CD8-positive, alpha-beta memory T cell (primary cell): ENCODE measurements at regions not wholly inside any gene's neighbourhood (a gene's known extent, or its start where the extent isn't known, plus 50 kb on each side); places are given as distances from the start of the nearest gene placed in this dataset.

Experiments used
- CTCF ChIA-PET: fragments of 350-600 bp; sonication (Branson Sonifier 250); formaldehyde crosslinking; loops from one replicate; lab custom pipeline; 2021; ENCODE audit warnings: antibody characterized with exemption; lab: Charles Lee
- POLR2A ChIA-PET: fragments of 350-600 bp; sonication (Branson Sonifier 250); formaldehyde crosslinking; loops from one replicate; lab custom pipeline; 2021; ENCODE audit warnings: antibody characterized with exemption; lab: Charles Lee
- DNase-seq, 5 donors: peaks; one replicate each; pipeline versions ENCODE4 v3.0.0 to v3.0.0-alpha.2; 2020 to 2022; ENCODE audit warnings: mixed read lengths in 1 of 5
- H3K27ac ChIP-seq: one replicate; pipeline ENCODE4 v1.7.0; 2013; ENCODE audit warnings: low read depth, mild to moderate bottlenecking, low read length, moderate library complexity
- H3K27me3 ChIP-seq: 2 replicates; pipeline ENCODE4 v1.7.0; 2013; ENCODE audit warnings: low read length, mild to moderate bottlenecking; ENCODE audit not compliant: insufficient read depth, poor library complexity, severe bottlenecking
- H3K36me3 ChIP-seq: 2 replicates; pipeline ENCODE4 v1.7.0; 2013; ENCODE audit warnings: mild to moderate bottlenecking, low read length, moderate library complexity; ENCODE audit not compliant: insufficient read depth
- H3K4me1 ChIP-seq: 2 replicates; pipeline ENCODE4 v1.7.0; 2013; ENCODE audit warnings: mild to moderate bottlenecking, low read length, moderate library complexity; ENCODE audit not compliant: insufficient read depth
- H3K4me3 ChIP-seq: 2 replicates; pipeline ENCODE4 v1.7.0; 2013; ENCODE audit warnings: mild to moderate bottlenecking, low read length
- H3K9me3 ChIP-seq: 2 replicates; pipeline ENCODE4 v1.7.0; 2013; ENCODE audit warnings: mild to moderate bottlenecking, low read length
- H3K27ac Mint-ChIP-seq, 8 donors: one replicate each; pipeline ENCODE4 v1.8.0; 2020 to 2021; ENCODE audit warnings: mixed read lengths in 8 of 8, mild to moderate bottlenecking in 6 of 8, inconsistent platforms in 3 of 8, moderate library complexity in 3 of 8
- H3K27me3 Mint-ChIP-seq, 2 donors: one replicate each; pipeline ENCODE4 v1.8.0; 2020 to 2021; ENCODE audit warnings: mixed read lengths in 2 of 2, mild to moderate bottlenecking in 1 of 2, moderate library complexity in 1 of 2
- H3K36me3 Mint-ChIP-seq, 3 donors: one replicate each; pipeline ENCODE4 v1.8.0; 2020 to 2021; ENCODE audit warnings: mixed read lengths in 3 of 3, inconsistent platforms in 1 of 3, mild to moderate bottlenecking in 1 of 3
- H3K4me1 Mint-ChIP-seq, 3 donors: one replicate each; pipeline ENCODE4 v1.8.0; 2020 to 2021; ENCODE audit warnings: mixed read lengths in 3 of 3, inconsistent platforms in 1 of 3, mild to moderate bottlenecking in 1 of 3
- H3K4me3 Mint-ChIP-seq, 7 donors: one replicate each; pipeline ENCODE4 v1.8.0; 2020 to 2021; ENCODE audit warnings: mixed read lengths in 7 of 7, mild to moderate bottlenecking in 6 of 7, moderate library complexity in 4 of 7, inconsistent platforms in 2 of 7
- H3K9me3 Mint-ChIP-seq, 5 donors: one replicate each; pipeline ENCODE4 v1.8.0; 2020 to 2022; ENCODE audit warnings: mixed read lengths in 5 of 5, mild to moderate bottlenecking in 3 of 5, moderate library complexity in 2 of 5, inconsistent platforms in 1 of 5

GRCh38 chr16:73206151-73206707 lies 158.3 kb upstream of the ZFHX3 start:
- H3K36me3 Mint-ChIP-seq = no peaks in the 10 kb centered on the region
- no peak overlapping the region for H3K4me3 Mint-ChIP-seq
- H3K36me3 ChIP-seq = no peaks in the 10 kb centered on the region
- no peaks in the 10 kb centered on the region for H3K4me1 ChIP-seq
- CTCF ChIA-PET = no interaction called here
- no peak overlapping the region for H3K27ac ChIP-seq
- peaks cover 0 to 2% of the 10 kb centered on the region in 2 donors for H3K27me3 Mint-ChIP-seq
- no peak for DNase-seq
- H3K27me3 ChIP-seq = no peaks in the 10 kb centered on the region
- H3K9me3 Mint-ChIP-seq = peaks cover 0 to 11% (median 0%) of the 10 kb centered on the region in 5 donors
- H3K27ac Mint-ChIP-seq = no peak overlapping the region
- H3K4me1 Mint-ChIP-seq = no peaks in the 10 kb centered on the region
- no peaks in the 10 kb centered on the region for H3K9me3 ChIP-seq
- POLR2A ChIA-PET = no interaction called here
- H3K4me3 ChIP-seq = no peak overlapping the region

GRCh38 chr16:73205153-73205886 lies 157.4 kb upstream of the ZFHX3 start:
- no peaks in the 10 kb centered on the region for H3K27me3 ChIP-seq
- H3K27me3 Mint-ChIP-seq = peaks cover 0 to 2% of the 10 kb centered on the region in 2 donors
- H3K27ac ChIP-seq = no peak overlapping the region
- ChIA-PET POLR2A (no interaction called here), CTCF (no interaction called here)
- DNase-seq = no peak
- no peak overlapping the region for H3K27ac Mint-ChIP-seq
- no peaks in the 10 kb centered on the region for H3K9me3 ChIP-seq
- no peak overlapping the region for H3K4me3 ChIP-seq
- H3K4me1 Mint-ChIP-seq = no peaks in the 10 kb centered on the region
- no peaks in the 10 kb centered on the region for H3K36me3 ChIP-seq
- no peak overlapping the region for H3K4me3 Mint-ChIP-seq
- peaks cover 0 to 11% (median 2%) of the 10 kb centered on the region in 5 donors for H3K9me3 Mint-ChIP-seq
- no peaks in the 10 kb centered on the region for H3K4me1 ChIP-seq
- H3K36me3 Mint-ChIP-seq = no peaks in the 10 kb centered on the region

GRCh38 chr16:73204359-73205152 lies 156.6 kb upstream of the ZFHX3 start:
- no peak overlapping the region for H3K4me3 Mint-ChIP-seq
- no peaks in the 10 kb centered on the region for H3K4me1 ChIP-seq
- POLR2A ChIA-PET = no interaction called here
- CTCF ChIA-PET = no interaction called here
- no peak for DNase-seq
- H3K9me3 Mint-ChIP-seq = peaks cover 0 to 6% (median 2%) of the 10 kb centered on the region in 5 donors
- H3K9me3 ChIP-seq = no peaks in the 10 kb centered on the region
- no peak overlapping the region for H3K4me3 ChIP-seq
- no peak overlapping the region for H3K27ac Mint-ChIP-seq
- peaks cover 0 to 2% of the 10 kb centered on the region in 2 donors for H3K27me3 Mint-ChIP-seq
- no peaks in the 10 kb centered on the region for H3K4me1 Mint-ChIP-seq
- H3K36me3 ChIP-seq = no peaks in the 10 kb centered on the region
- no peak overlapping the region for H3K27ac ChIP-seq
- no peaks in the 10 kb centered on the region for H3K36me3 Mint-ChIP-seq
- no peaks in the 10 kb centered on the region for H3K27me3 ChIP-seq

- Mint-ChIP-seq H3K4me3 (no peak overlapping the region), H3K36me3 (no peaks in the 10 kb centered on the region), H3K9me3 (peaks cover 0 to 5% (median 4%) of the 10 kb centered on the region in 5 donors), H3K4me1 (no peaks in the 10 kb centered on the region), H3K27ac (no peak overlapping the region), H3K27me3 (peaks cover 0 to 2% of the 10 kb centered on the region in 2 donors)
- CTCF ChIA-PET = no interaction called here
- DNase-seq = no peak
- Histone ChIP-seq H3K36me3 (no peaks in the 10 kb centered on the region), H3K27ac (no peak overlapping the region), H3K9me3 (no peaks in the 10 kb centered on the region), H3K4me3 (no peak overlapping the region), H3K27me3 (no peaks in the 10 kb centered on the region), H3K4me1 (no peaks in the 10 kb centered on the region)
- POLR2A ChIA-PET = no interaction called here
Measured at GRCh38 chr16:73202161-73202729, 154.3 kb upstream of the ZFHX3 start.

GRCh38 chr16:73199214-73199613 lies 151.3 kb upstream of the ZFHX3 start:
- Histone ChIP-seq H3K4me3 (no peak overlapping the region), H3K36me3 (no peaks in the 10 kb centered on the region), H3K27ac (no peak overlapping the region), H3K27me3 (no peaks in the 10 kb centered on the region), H3K4me1 (no peaks in the 10 kb centered on the region), H3K9me3 (no peaks in the 10 kb centered on the region)
- POLR2A ChIA-PET = no interaction called here
- DNase-seq = no peak
- Mint-ChIP-seq H3K36me3 (no peaks in the 10 kb centered on the region), H3K27ac (no peak overlapping the region), H3K9me3 (peaks cover 0 to 11% (median 5%) of the 10 kb centered on the region in 5 donors), H3K4me3 (no peak overlapping the region), H3K4me1 (no peaks in the 10 kb centered on the region), H3K27me3 (no peaks in the 10 kb centered on the region)
- CTCF ChIA-PET = no interaction called here

GRCh38 chr16:73198481-73198880 lies 150.6 kb upstream of the ZFHX3 start:
- H3K36me3 ChIP-seq = no peaks in the 10 kb centered on the region
- ChIA-PET CTCF (no interaction called here), POLR2A (no interaction called here)
- H3K4me1 ChIP-seq = no peaks in the 10 kb centered on the region
- no peak overlapping the region for H3K27ac ChIP-seq
- peaks cover 0 to 8% (median 6%) of the 10 kb centered on the region in 5 donors for H3K9me3 Mint-ChIP-seq
- H3K27ac Mint-ChIP-seq = no peak overlapping the region
- H3K27me3 ChIP-seq = no peaks in the 10 kb centered on the region
- H3K4me3 Mint-ChIP-seq = no peak overlapping the region
- no peaks in the 10 kb centered on the region for H3K4me1 Mint-ChIP-seq
- no peak overlapping the region for H3K4me3 ChIP-seq
- no peak for DNase-seq
- H3K27me3 Mint-ChIP-seq = no peaks in the 10 kb centered on the region
- no peaks in the 10 kb centered on the region for H3K36me3 Mint-ChIP-seq
- H3K9me3 ChIP-seq = no peaks in the 10 kb centered on the region

- Histone ChIP-seq H3K36me3 (no peaks in the 10 kb centered on the region), H3K9me3 (no peaks in the 10 kb centered on the region), H3K27me3 (no peaks in the 10 kb centered on the region), H3K27ac (no peak overlapping the region), H3K4me1 (no peaks in the 10 kb centered on the region), H3K4me3 (no peak overlapping the region)
- DNase-seq = no peak
- Mint-ChIP-seq H3K4me1 (no peaks in the 10 kb centered on the region), H3K4me3 (no peak overlapping the region), H3K27me3 (no peaks in the 10 kb centered on the region), H3K9me3 (peaks cover 0 to 11% (median 6%) of the 10 kb centered on the region in 5 donors), H3K27ac (no peak overlapping the region), H3K36me3 (no peaks in the 10 kb centered on the region)
- POLR2A ChIA-PET = no interaction called here
- CTCF ChIA-PET = no interaction called here
Measured at GRCh38 chr16:73197598-73197997, 149.7 kb upstream of the ZFHX3 start.

- H3K4me1 Mint-ChIP-seq = no peaks in the 10 kb centered on the region
- Histone ChIP-seq H3K4me1 (no peaks in the 10 kb centered on the region), H3K36me3 (no peaks in the 10 kb centered on the region), H3K4me3 (no peak overlapping the region), H3K27ac (no peak overlapping the region), H3K27me3 (no peaks in the 10 kb centered on the region), H3K9me3 (no peaks in the 10 kb centered on the region)
- ChIA-PET POLR2A (no interaction called here), CTCF (no interaction called here)
- H3K9me3 Mint-ChIP-seq = peaks cover 0 to 12% (median 6%) of the 10 kb centered on the region in 5 donors
- peak in 1 of 5 donors; percentile 2 for DNase-seq
- H3K4me3 Mint-ChIP-seq = no peak overlapping the region
- H3K27me3 Mint-ChIP-seq = no peaks in the 10 kb centered on the region
- H3K27ac Mint-ChIP-seq = no peak overlapping the region
- H3K36me3 Mint-ChIP-seq = no peaks in the 10 kb centered on the region
Measured at GRCh38 chr16:73196670-73197069, 148.7 kb upstream of the ZFHX3 start.
